GM12892 (cell line): ENCODE measurements at regions not wholly inside any gene's neighbourhood (a gene's known extent, or its start where the extent isn't known, plus 50 kb on each side); places are given as distances from the start of the nearest gene placed in this dataset.

Experiments
- DNase-seq: peaks from one replicate; pipeline ENCODE4 v3.0.0; 2011; ENCODE audit not compliant: insufficient read length
- FAIRE-seq: peaks from 2 replicates; lab custom pipeline; 2011; peaks lifted over from hg19 to GRCh38; lab: Jason Lieb, UNC
- POLR2A ChIP-seq: IDR thresholded peaks from 2 replicates; pipeline ENCODE4 v1.6.1; 2011; ENCODE audit warnings: low read depth, low read length, control low read depth
- POLR2AphosphoS5 ChIP-seq: IDR thresholded peaks from 2 replicates; pipeline ENCODE4 v1.6.1; 2011; ENCODE audit warnings: low read depth, low read length, control low read depth
- TAF1 ChIP-seq: IDR thresholded peaks from 2 replicates; pipeline ENCODE4 v1.6.1; 2011; ENCODE audit warnings: low read depth, mild to moderate bottlenecking, control low read depth, low read length, borderline replicate concordance

GRCh38 chr4:127560755-127561154 is 72.0 kb upstream of the INTU start:
- no peak for TF ChIP-seq POLR2A
- no peak for FAIRE-seq

GRCh38 chr4:127574643-127575042 is 58.1 kb upstream of the INTU start:
- DNase-seq (no peak), FAIRE-seq (no peak)
- TF ChIP-seq POLR2A (no peak), TAF1 (no peak)

More at GRCh38 chr4:127560755-127561154, 72.0 kb upstream of the INTU start:
- DNase-seq = no peak

GRCh38 chr4:127575888-127576287 is 56.9 kb upstream of the INTU start:
- FAIRE-seq = no peak
- no peak for DNase-seq
- no peak for TF ChIP-seq TAF1
- TF ChIP-seq POLR2AphosphoS5 = no peak
- no peak for TF ChIP-seq POLR2A

GRCh38 chr4:127578491-127578890 is 54.3 kb upstream of the INTU start:
- DNase-seq (no peak), FAIRE-seq (no peak)
- TF ChIP-seq POLR2AphosphoS5 = no peak

- FAIRE-seq = no peak
- TF ChIP-seq POLR2AphosphoS5 = no peak
- no peak for TF ChIP-seq POLR2A
- TF ChIP-seq TAF1 = no peak
- DNase-seq = no peak
Observed at GRCh38 chr4:127578967-127579366, 53.8 kb upstream of the INTU start.

- FAIRE-seq (no peak), DNase-seq (no peak)
- TF ChIP-seq POLR2AphosphoS5 = no peak
Observed at GRCh38 chr4:127579821-127580220, 52.9 kb upstream of the INTU start.

- no peak for DNase-seq
- no peak for FAIRE-seq
- TF ChIP-seq POLR2A = no peak
- TF ChIP-seq POLR2AphosphoS5 = no peak
- no peak for TF ChIP-seq TAF1
Observed at GRCh38 chr4:127580300-127580699, 52.5 kb upstream of the INTU start.

- DNase-seq (no peak), FAIRE-seq (no peak)
- TF ChIP-seq POLR2A (no peak), TAF1 (no peak), POLR2AphosphoS5 (no peak)
Observed at GRCh38 chr4:127580891-127581290, 51.9 kb upstream of the INTU start.
